ENCODE measurements at regions not wholly inside any gene's neighbourhood (a gene's known extent, or its start where the extent isn't known, plus 50 kb on each side); places are given as distances from the start of the nearest gene placed in this dataset.

DNA sequence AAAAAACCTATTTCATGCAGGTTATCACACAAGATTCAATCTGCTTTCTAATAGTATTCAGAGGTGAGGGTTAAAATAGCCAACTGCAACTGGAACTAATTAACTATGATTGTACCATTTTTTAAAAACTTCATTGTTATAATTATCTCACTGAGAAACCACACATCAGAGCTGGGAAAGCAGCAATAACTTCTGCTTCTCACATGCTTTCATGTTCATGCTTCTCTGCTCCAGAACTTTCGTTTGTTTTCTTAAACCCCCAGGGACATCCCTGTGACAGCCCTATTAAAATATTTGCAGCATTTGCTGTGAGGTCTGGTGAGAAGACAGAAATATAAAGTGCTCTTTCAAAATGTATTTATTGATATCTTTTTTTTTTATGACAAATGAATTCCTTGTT is 389.0 kb upstream of the SORCS1 start:
- TF ChIP-seq, protein P1, sequence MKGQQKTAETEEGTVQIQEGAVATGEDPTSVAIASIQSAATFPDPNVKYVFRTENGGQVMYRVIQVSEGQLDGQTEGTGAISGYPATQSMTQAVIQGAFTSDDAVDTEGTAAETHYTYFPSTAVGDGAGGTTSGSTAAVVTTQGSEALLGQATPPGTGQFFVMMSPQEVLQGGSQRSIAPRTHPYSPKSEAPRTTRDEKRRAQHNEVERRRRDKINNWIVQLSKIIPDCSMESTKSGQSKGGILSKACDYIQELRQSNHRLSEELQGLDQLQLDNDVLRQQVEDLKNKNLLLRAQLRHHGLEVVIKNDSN (IDR thresholded peaks at IDR 0.05) = no peak
- TF ChIP-seq NFIC (IDR thresholded peaks at IDR 0.05) (no peak), FOXM1 (IDR thresholded peaks at IDR 0.05; ENCODE audit: borderline replicate concordance, low read depth) (no peak), CEBPB (IDR thresholded peaks at IDR 0.05) (no peak), TEAD4 (IDR thresholded peaks at IDR 0.05) (no peak), EGR1 (IDR thresholded peaks at IDR 0.05) (no peak), TCF12 (IDR thresholded peaks at IDR 0.05; ENCODE audit: low read depth) (no peak), YY1 (IDR thresholded peaks at IDR 0.05; ENCODE audit: low read depth) (no peak), EP300 (IDR thresholded peaks at IDR 0.05; ENCODE audit: borderline replicate concordance) (no peak), RAD21 (IDR thresholded peaks at IDR 0.05; ENCODE audit: low read depth) (no peak), CREB1 (IDR thresholded peaks at IDR 0.05; ENCODE audit: low read depth) (no peak), TAF1 (IDR thresholded peaks at IDR 0.05; ENCODE audit: low read depth) (no peak)
- TF ChIP-seq, protein P2, sequence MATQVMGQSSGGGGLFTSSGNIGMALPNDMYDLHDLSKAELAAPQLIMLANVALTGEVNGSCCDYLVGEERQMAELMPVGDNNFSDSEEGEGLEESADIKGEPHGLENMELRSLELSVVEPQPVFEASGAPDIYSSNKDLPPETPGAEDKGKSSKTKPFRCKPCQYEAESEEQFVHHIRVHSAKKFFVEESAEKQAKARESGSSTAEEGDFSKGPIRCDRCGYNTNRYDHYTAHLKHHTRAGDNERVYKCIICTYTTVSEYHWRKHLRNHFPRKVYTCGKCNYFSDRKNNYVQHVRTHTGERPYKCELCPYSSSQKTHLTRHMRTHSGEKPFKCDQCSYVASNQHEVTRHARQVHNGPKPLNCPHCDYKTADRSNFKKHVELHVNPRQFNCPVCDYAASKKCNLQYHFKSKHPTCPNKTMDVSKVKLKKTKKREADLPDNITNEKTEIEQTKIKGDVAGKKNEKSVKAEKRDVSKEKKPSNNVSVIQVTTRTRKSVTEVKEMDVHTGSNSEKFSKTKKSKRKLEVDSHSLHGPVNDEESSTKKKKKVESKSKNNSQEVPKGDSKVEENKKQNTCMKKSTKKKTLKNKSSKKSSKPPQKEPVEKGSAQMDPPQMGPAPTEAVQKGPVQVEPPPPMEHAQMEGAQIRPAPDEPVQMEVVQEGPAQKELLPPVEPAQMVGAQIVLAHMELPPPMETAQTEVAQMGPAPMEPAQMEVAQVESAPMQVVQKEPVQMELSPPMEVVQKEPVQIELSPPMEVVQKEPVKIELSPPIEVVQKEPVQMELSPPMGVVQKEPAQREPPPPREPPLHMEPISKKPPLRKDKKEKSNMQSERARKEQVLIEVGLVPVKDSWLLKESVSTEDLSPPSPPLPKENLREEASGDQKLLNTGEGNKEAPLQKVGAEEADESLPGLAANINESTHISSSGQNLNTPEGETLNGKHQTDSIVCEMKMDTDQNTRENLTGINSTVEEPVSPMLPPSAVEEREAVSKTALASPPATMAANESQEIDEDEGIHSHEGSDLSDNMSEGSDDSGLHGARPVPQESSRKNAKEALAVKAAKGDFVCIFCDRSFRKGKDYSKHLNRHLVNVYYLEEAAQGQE (IDR thresholded peaks at IDR 0.05; ENCODE audit: low read depth) = no peak

DNA sequence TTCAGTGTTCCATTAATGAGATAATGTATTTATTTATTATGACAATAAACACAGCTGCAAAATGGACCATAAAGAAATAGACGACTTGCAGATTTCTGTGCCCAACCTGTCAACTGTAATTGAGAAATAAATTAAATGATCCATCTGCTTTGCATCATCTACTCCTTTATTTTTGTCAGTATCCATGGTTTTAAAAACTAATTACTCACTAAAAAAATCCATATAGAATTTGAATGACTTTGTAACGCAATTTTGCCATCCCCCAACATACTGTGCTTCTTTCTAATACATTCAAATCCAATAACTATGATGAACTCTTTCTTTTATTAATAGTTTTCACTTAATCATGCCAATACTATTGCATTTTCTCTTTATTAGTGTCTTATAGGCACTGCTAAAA is 388.5 kb upstream of the SORCS1 start:
- TF ChIP-seq TCF12 (IDR thresholded peaks at IDR 0.05; ENCODE audit: low read depth) (no peak), RAD21 (IDR thresholded peaks at IDR 0.05; ENCODE audit: low read depth) (no peak), FOXM1 (IDR thresholded peaks at IDR 0.05; ENCODE audit: borderline replicate concordance, low read depth) (no peak), NFIC (IDR thresholded peaks at IDR 0.05) (no peak), EP300 (IDR thresholded peaks at IDR 0.05; ENCODE audit: borderline replicate concordance) (no peak), CEBPB (IDR thresholded peaks at IDR 0.05) (no peak), EGR1 (IDR thresholded peaks at IDR 0.05) (no peak), TEAD4 (IDR thresholded peaks at IDR 0.05) (no peak)
- TF ChIP-seq, protein P2 (IDR thresholded peaks at IDR 0.05; ENCODE audit: low read depth) = no peak
- TF ChIP-seq, protein P3, sequence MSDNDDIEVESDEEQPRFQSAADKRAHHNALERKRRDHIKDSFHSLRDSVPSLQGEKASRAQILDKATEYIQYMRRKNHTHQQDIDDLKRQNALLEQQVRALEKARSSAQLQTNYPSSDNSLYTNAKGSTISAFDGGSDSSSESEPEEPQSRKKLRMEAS (IDR thresholded peaks at IDR 0.05) = no peak

DNA sequence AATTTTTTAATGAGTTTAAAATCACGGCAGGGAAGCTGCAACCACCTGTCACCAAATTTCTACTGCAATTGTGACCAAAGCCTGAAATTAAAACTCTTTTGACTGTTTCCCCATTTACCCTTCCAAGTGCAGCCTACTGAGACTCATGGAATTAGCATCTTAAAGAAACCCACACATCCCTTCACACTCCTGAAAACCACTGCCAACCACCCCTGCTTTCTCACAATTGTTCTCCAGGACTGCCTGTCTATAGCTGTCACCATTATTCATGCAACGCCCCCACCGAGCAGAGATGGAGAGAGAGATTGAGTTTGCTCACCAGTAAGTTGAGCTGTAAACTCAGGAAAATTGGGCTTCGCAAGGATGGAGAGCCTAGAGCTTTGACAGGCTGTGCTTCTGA is 383.8 kb upstream of the SORCS1 start:
- TF ChIP-seq TAF1 (IDR thresholded peaks at IDR 0.05; ENCODE audit: low read depth) = no peak
- TF ChIP-seq, protein P3 (IDR thresholded peaks at IDR 0.05) = no peak
- TF ChIP-seq TEAD4 (IDR thresholded peaks at IDR 0.05) = no peak
- no peak for TF ChIP-seq CREB1 (IDR thresholded peaks at IDR 0.05; ENCODE audit: low read depth)
- no peak for TF ChIP-seq CEBPB (IDR thresholded peaks at IDR 0.05)
- TF ChIP-seq, protein P2 (IDR thresholded peaks at IDR 0.05; ENCODE audit: low read depth) = no peak

DNA sequence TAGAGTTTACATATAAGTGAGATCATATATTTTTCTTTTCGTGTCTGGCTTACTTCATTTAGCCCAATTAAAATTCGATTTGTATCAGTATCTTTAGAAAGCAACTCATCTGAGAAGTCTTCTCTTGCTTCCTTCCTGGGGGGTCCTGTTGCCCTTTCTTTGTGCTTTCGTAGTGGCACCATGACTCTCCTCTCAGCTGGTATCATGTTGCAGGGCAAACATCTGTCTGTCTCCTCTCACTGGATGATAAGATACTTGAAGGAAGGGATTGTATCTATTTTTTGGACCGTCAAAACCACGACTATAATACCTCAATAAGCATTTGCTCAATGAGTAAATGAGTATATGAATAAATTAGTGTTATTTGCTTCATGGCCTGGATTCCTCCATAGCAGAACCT is 382.5 kb upstream of the SORCS1 start:
- TF ChIP-seq ZBTB7A (IDR thresholded peaks at IDR 0.05; ENCODE audit: low read depth) (no peak), TAF1 (IDR thresholded peaks at IDR 0.05; ENCODE audit: low read depth) (no peak), YY1 (IDR thresholded peaks at IDR 0.05; ENCODE audit: low read depth) (no peak), CREB1 (IDR thresholded peaks at IDR 0.05; ENCODE audit: low read depth) (no peak), TEAD4 (IDR thresholded peaks at IDR 0.05) (no peak), FOXM1 (IDR thresholded peaks at IDR 0.05; ENCODE audit: borderline replicate concordance, low read depth) (no peak), CEBPB (IDR thresholded peaks at IDR 0.05) (no peak), NFIC (IDR thresholded peaks at IDR 0.05) (no peak), RAD21 (IDR thresholded peaks at IDR 0.05; ENCODE audit: low read depth) (no peak), EGR1 (IDR thresholded peaks at IDR 0.05) (no peak), TCF12 (IDR thresholded peaks at IDR 0.05; ENCODE audit: low read depth) (no peak), EP300 (IDR thresholded peaks at IDR 0.05; ENCODE audit: borderline replicate concordance) (no peak)
- TF ChIP-seq, protein P3 (IDR thresholded peaks at IDR 0.05) = no peak
- TF ChIP-seq, protein P2 (IDR thresholded peaks at IDR 0.05; ENCODE audit: low read depth) = no peak
- TF ChIP-seq, protein P1 (IDR thresholded peaks at IDR 0.05) = no peak

Data from Ishikawa (cell line).